ENCODE measurements at regions not wholly inside any gene's neighbourhood (a gene's known extent, or its start where the extent isn't known, plus 50 kb on each side); places are given as distances from the start of the nearest gene placed in this dataset.
A peak's percentile ranks its signal among the peaks of the same experiment; 100 is the strongest.
"Not testable (repeated sequence)": the region's sequence is repeated elsewhere in the genome, so short reads cannot be mapped to it uniquely, and the experiment has no call there.

DNA sequence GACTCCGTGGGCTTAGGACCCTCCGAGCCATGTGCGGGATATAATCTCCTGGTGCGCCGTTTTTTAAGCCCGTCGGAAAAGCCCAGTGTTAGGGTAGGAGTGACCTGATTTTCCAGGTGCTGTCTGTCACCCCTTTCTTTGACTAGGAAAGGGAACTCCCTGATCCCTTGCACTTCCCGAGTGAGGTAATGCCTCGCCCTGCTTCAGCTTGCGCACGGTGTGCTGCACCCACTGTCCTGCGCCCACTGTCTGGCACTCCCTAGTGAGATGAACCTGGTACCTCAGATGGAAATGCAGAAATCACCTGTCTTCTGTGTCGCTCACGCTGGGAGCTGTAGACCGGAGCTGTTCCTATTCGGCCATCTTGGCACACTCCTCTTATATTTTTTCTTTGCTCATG, 95.1 kb upstream of the FRMD4B start:
- DNase-seq, result not testable (repeated sequence)

DNA sequence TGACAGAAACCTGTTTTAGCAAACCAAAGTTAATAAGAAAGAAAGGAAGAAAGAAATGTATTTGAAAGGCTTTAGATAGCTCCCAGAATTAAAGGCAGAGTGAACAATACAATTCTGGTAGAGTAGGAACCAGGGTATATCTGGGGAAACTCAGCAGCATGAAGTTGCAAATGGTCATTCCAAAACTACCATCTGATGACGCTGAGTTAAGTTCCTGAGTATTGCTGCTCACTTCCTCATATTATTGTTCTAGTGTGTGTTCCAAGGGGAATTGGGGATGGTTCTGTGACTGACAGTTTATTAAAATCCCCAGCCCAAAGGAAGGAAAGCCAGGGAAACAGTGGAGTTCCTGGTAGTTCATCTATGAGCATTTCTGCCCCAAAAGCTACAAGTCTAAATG, 88.3 kb upstream of the FRMD4B start:
- no peak for DNase-seq

DNA sequence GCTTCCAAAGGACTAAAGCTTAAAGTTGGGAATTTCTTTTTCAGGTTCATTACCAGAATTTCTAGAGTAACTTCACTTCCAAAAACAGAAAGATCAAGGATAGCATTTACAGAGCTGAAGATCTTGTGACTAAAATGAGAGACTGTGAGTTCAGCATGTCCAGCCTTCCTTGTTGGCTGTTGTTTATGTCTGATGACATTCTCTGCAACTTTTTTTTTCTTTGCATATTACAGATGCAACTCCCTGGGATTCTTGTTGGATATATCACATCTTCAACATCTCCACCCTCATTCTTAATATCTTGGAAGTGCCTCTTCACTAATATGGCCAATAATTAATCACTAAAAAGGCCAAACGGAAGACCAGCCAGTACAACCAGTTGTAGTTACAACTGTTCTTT, 86.2 kb upstream of the FRMD4B start:
- no peak for DNase-seq

DNA sequence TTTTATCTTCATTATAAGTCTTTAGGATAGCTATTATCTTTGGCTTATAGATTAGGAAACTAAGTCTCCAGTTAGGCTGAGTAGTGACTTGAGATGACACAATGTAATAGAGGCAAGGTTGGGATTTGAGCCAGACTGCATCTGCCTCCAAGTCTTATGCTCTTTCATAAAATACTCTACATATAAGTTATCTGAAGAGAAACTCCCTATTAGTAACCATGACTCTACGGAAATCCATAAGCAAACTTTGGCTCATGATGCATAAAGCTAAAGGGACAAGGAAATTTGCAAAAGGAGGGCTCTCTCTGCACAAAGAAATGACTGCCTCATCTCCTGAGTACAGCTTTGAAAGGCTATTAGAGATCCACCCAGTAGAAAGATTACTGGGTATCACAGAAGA, 77.6 kb upstream of the FRMD4B start:
- no peak for DNase-seq

DNA sequence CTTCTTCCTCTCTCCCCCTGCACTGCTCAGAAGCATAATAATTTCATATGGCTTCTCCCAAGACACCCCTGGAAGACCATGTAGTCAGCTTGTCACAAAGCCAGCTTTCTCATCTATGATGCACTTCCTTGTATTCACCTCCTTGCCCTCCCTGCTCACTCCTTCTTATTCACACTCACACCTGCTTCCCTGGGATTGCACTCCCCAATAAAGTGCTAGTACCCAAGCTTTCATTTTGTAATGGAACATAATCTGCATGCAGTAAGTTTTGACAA, 76.9 kb upstream of the FRMD4B start:
- DNase-seq, result no peak

DNA sequence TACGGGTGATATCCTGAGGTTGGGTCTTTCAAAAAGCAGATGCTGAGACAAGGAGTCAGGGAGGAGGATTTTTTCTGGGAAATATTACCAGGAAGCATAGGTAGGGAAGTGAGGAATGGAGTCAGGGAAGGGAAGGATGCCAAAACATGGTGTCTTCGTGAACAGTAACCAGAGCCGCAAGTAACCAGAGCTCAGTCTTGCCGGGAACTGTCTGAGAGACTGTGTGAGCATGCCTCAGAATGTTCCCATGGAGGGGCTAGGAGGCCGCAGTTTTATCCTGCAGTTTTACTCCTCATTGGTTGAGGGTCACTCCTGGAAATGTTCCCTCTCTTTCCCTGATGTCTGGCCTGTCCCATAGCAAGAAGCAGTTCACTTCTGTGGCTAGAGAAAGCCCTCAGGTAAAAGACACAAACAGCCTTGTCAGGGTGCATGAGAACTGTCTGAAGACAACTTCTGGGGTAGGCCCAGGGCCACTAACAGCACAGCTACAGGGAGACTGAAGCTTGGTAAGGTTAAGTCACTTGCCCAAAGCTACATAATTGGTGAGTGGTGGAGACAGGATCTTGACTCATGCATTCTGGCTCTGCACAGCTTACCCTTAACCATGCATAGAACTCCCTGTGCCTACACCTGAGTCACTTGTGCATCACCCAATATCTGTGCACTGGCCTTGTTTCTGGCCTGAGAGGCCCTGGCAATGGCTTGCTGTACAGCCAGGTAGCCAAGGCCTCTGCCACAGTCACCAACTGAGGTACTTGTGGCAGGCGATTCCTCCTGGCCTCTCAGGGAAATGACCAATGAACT, 76.3 kb upstream of the FRMD4B start:
- DNase-seq, result no peak

DNA sequence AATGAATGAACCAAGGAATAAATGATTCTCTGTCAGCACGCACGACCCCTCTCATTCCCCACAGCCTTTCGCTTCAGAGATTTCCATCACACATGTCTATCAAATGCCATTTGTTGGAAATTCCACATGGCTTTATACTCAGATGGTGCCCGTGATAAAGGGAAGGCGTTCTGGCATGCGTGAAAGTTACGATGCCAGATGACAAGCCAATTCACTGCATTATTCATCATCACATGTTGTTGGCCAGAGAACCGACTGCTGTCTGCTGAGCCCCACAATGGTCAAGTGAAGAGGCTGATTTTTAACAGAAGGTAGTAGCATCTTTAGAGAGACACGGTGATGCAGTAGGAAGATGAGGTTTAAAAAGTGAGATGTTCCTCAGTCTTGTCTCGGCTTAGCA, 74.1 kb upstream of the FRMD4B start:
- DNase-seq, result no peak

DNA sequence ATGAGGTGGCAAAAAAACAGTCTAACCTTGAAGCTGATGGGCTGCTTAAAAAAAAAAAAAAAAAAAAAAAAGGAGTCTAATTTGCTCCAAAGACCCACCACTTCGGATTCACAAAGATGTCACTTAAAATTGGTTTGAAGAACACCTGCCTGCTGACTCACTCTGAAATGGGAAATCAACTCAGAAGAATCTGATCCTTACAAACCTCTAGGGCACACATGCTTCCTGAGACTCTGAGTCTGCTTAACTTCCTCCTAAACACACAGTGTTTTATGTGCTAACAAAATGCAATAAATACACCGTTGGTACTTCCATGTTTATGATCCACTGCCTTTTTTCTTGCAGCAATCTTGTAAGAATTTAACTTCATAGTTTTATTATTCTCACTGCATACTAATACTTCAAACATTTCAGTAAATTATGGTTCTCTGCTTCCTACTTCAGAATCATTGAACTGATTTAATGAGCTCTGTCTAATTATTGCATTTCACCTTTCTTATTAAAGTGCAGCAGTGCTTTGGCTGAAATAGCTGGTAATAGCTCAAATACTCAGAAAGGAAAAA, 73.0 kb upstream of the FRMD4B start:
- DNase-seq, result no peak

DNA sequence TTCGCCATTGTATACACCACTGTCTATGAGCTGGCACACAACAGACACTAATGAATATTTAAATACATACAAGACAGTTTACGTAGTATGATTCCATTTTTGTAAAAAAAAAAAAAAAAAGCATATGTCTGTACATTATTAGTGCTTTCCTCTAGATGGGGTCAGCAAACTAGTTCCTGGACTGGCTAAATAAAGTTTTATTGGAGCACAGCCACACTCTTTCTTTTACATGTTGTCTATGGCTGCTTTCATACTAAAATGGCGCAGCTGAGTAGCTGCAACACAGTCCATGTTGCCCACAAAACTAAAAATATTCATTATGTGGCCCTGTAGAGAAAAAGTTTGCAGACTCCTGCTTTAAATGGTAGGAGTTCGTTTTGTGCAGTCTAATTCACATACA, 70.7 kb upstream of the FRMD4B start:
- no peak for DNase-seq

DNA sequence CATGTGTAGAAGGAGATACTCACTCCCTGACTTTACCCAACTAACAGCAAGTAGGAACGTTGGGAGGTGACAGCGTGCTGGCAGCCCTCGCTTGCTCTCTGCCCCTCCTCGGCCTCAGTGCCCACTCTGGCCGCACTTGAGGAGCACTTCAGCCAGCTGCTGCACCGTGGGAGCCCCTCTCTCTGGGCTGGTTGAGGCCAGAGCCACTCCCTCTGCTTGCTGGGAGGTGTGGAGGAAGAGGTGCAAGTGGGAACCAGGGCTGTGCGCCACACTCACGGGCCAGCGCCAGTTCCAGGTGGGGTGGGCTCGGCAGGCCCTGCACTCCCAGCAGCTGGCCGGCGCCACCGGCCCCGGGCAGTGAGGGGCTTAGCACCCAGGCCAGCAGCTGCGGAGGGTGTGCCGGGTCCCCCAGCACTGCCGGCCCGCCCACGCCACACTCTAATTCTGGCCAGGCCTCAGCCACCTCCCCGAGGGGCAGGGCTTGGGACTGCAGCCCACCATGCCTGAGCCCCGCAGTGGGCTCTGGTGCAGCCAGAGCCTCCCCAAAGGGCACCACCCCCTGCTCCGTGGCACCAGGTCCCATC, 68.4 kb upstream of the FRMD4B start:
- no peak for DNase-seq

DNA sequence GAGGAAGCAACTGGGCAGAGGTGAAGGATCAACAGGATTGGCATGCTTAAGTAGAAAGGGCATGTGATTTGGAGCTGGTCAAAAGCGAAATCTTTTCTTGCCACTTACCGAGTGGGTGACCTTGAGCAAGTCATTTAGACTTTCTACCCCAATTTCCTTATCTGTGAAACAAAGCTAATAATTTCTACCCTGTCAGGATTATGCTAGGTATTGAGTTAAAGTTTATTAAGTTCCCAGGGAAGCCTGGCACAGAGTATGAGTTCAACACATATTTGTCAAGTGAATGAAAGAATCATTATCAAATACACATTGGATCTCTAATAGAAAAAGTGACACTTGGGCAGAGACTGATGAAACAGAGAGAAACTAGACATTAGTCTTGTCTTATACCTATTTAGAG, 66.4 kb upstream of the FRMD4B start:
- no peak for DNase-seq

DNA sequence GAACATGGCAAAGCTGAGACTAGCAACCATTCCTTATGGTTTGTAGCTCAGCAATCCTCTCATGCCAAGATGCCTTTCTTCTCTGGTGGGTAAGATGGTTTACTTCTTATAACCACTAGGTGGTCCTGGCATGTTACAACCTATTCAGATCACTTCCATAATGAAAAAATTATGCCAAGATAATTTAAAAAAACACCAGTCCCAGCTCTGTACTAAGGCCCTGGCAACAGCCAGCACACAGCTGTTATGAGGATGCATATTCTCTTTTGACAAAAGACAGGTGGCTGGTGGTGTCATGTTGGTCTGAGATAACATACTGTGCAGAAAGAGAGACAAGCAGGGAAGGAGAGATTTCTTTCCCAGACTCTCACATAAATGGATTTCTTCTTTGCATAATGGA, 65.7 kb upstream of the FRMD4B start:
- DNase-seq, result no peak

DNA sequence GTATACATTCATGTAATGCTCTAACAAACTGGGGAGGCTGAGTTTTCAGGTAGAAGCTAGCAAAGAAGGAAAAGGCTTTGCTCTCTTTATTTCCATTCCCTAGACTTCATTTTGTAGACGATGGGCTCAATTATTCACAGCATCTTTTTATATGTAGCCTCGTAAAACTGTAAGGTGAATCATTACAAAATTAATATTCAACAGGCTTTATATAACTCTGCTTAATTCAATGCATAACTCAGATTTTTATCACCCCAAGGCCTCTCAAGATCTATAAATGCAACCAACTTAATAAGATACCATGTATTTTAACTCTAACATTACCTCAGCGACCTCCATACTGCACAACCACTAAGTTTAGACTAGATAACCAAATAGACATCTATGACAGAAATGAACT, 63.0 kb upstream of the FRMD4B start:
- DNase-seq, result no peak

DNA sequence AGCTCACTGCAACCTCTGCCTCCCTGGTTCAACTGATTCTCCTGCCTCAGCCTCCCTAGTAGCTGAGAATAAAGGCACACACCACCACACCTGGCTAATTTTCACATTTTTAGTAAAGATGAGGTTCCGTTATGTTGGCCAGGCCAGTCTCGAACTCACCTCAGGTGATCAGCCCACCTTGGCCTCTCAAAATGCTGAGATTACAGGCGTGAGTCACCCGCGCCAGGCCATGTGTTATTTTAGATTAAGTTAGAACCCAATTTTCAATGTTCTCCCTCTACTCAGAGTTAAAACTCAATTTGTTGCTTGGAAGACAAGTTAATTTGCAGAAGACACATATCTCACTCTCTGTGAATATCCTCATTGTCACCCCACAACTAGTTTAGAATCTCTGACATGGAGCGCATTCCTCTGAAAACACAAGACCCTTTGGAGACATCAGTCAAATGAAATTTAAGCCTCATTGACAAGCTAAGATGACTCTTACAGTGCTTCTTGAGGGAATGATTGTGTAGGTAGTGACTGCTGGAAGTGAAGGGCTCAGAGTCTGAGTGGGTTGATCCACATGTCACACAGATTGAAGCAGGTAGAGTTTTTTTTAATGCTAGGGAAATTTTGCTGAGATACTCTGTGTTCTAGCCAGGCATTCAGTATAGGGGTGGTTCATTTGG, 60.6 kb upstream of the FRMD4B start:
- DNase-seq, result no peak

DNA sequence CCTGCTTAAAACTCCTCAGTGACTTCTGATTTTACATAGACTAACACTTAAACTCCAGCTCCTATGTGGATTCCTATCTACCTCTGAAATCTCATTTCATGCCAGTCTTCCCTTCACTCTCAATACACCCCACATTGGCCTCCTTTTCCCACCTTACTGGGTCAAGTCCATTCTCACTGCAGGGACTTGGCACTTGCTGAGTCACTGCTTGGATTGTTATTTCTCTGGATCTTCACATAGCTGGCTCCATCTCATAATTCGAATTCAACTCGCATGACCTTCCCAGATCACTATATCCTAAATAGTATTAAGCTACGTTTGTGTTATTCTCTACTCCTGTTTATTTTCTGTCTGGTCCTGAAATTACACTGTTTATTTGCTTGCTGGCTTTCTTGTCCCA, 59.6 kb upstream of the FRMD4B start:
- DNase-seq, result no peak

DNA sequence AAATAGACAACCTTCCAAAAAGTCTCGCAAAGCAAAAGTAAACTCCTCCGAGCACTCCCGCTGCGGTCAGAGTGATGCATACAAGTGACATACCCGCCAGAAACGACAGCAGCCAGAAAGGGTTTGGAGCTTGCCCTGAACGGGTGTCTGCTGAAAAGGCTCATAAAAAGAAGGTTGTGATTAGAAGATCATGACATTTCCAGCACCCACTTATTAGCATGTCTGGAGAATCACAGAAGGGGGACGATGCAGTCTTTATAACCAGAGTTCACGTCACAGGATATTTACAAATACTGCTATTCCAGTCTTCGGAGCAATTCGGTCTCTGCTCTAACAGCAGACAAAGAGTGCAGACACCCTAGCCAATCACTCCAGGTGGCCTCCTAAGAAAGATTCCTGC, 59.1 kb upstream of the FRMD4B start:
- DNase-seq, result peak; percentile 49

DNA sequence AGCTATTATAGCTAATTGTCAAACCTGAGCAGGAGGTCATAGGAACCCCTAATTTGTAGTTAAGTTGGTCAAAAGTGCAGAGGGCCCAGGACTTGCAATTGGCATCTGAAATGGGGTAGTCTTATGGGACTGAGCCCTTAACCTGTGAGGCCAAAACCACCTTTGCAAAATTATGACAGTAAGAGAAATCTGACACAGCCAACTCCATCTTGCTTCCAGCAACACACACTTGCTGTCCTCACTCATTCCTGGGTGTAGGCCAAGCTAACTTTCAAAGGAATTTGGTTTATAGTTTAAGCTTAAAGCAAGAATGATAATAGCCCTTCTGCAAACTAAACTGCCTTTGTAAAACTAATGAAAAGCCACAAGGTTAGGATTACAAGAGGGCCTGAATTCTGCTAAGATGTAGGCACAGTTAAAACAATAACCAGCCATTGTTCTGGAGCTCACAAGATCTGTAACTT, 57.6 kb upstream of the FRMD4B start:
- DNase-seq, result no peak

DNA sequence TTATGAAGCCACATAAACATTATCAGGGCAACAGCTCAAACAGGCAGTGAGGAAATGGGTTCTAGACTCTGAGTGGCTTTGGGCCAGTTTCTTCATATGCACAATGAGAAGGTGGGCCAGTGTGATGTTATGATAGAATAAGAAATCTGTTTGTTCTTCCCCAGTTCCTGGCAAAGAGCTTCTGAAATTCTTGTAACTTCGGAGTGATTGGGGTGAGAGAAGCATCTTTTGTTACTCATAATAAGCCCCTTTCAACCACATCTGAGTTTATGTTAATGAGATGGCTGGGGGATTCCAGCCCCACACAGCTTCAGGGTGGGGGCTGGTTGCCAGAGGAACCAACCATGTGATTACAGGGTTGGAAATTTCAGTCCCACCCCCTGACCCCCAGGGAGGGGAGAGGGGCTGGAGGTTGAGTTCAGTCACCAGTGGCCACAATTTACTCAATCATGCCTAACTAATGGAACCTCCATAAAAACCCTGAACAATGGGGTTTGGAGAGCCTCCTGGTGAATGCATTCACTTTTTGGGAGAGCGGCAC, 57.0 kb upstream of the FRMD4B start:
- no peak for DNase-seq

DNA sequence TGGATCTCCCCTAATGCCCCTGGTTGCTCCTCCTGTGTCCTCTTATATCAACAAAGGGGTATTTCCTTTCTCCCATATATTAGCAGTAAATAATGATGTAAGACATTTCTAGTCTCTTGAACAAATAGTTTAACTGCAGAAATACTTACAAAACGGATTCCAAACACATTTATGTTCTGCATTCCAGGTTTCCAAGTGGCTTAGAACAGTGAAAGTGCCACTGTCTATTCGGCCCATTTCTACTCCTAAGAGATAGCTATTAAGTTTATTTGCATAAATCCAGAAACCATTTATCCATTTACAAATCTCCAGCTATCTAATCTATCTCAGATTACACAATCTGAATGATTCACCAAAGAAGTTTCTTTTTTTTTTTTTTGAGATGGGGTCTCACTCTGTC, 55.8 kb upstream of the FRMD4B start:
- no peak for DNase-seq

DNA sequence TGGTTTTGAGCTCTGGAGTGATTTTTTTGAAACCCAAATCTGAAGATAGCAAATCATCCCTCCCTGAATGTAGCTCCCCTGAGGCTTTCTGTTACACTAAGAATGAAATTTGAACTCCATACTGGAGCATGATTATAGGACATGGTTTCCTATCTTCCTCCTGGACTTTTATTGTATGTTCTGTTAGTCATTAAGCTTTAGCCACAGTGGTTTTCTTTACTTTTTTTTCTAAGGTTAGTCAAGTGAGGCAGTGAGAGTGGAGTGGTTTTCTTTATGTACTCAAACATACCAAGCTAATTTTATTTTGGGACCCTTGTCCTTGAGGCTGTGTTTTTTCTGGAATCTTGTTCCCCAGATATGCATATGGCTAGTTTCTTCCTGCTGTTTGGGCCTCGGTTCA, 55.2 kb upstream of the FRMD4B start:
- no peak for DNase-seq

DNA sequence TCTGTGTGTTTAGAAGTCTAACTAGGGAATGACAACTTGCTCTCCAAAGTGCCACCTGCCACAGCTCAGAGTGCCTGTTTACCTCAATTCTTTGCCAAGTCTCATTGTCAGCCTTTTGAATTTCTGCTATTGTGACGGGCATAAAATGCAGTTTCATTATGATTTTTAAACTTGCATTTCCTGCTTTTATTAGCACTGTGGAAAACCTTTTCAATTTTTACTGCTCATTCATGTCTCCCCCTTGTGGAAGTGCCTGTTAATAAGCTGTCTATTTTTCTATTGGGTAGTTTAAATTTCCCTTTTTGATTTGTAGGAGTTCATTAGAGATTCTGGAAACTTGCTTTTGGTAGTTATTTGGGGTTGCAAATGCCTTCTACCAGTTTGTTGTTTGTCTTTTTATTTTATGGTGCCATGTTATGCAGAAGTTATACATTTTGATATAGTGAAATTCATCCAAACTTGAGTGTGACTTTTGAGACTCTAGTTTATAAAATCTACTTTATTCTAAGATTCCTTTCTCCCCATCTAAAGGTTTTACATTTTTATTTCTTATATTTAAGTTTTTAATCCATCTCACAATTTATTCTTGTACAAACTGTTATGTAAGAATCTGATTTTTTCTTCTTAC, 53.9 kb upstream of the FRMD4B start:
- DNase-seq, result no peak

DNA sequence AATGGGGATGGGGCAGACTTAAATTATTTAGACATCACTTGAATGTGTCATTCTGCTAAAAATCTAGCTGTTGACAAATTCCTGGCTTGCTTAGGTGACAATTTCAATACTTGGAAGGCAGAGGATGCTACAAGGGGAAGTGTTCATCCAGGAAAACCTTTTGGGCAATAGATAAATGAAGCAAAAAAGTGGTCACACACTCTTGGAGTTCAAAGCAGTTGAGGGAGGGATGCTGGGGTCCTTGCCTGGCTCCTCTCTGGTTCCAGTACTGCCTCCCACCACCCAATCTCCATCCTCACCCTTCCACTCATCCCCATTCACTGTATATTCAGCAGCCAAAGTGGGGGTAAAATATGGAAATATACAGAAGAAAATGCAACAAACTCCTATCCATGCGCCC, 52.6 kb upstream of the FRMD4B start:
- no peak for DNase-seq

Data from femur (tissue), 1 donor.